GM23248 (cell line): ENCODE measurements at regions not wholly inside any gene's neighbourhood (a gene's known extent, or its start where the extent isn't known, plus 50 kb on each side); places are given as distances from the start of the nearest gene placed in this dataset.
A peak's percentile ranks its signal among the peaks of the same experiment; 100 is the strongest.

Experiments
- DNase-seq: peaks from one replicate; pipeline ENCODE4 v3.0.0-alpha.2; 2015
- H2AFZ ChIP-seq: fragments of 200-600 bp; sonication (generic); 2 replicates; pipeline ENCODE4 v1.6.1; 2016; ENCODE audit warnings: antibody characterized with exemption
- H3F3A ChIP-seq: fragments of 200-600 bp; sonication (generic); 2 replicates; pipeline ENCODE4 v1.6.1; 2016; ENCODE audit warnings: mild to moderate bottlenecking, antibody characterized with exemption, mixed run types; ENCODE audit not compliant: insufficient read depth
- H3K27ac ChIP-seq: fragments of 200-600 bp; sonication (generic); 2 replicates; pipeline ENCODE4 v1.5.1; 2016; ENCODE audit warnings: mild to moderate bottlenecking
- H3K27me3 ChIP-seq: fragments of 200-600 bp; sonication (generic); replicated peaks from 2 replicates; pipeline ENCODE4 v1.6.1; 2016; ENCODE audit warnings: mild to moderate bottlenecking; ENCODE audit not compliant: insufficient read depth
- H3K36me3 ChIP-seq: fragments of 200-600 bp; sonication (generic); 2 replicates; pipeline ENCODE4 v1.6.1; 2016; ENCODE audit warnings: low read depth, mild to moderate bottlenecking
- H3K4me1 ChIP-seq: fragments of 200-600 bp; sonication (generic); 2 replicates; pipeline ENCODE4 v1.6.1; 2016; ENCODE audit warnings: mild to moderate bottlenecking; ENCODE audit not compliant: insufficient read depth
- H3K4me2 ChIP-seq: fragments of 200-600 bp; sonication (generic); one replicate; pipeline ENCODE4 v1.6.1; 2016; ENCODE audit warnings: mild to moderate bottlenecking; ENCODE audit not compliant: unreplicated experiment
- H3K4me3 ChIP-seq: fragments of 200-600 bp; sonication (generic); 2 replicates; pipeline ENCODE4 v1.5.1; 2016; ENCODE audit warnings: mild to moderate bottlenecking
- H3K79me2 ChIP-seq: fragments of 200-600 bp; sonication (generic); 2 replicates; pipeline ENCODE4 v1.6.1; 2016; ENCODE audit warnings: mild to moderate bottlenecking; ENCODE audit not compliant: insufficient read depth
- H3K9ac ChIP-seq: fragments of 200-600 bp; sonication (generic); 2 replicates; pipeline ENCODE4 v1.6.1; 2016; ENCODE audit warnings: mild to moderate bottlenecking
- H3K9me2 ChIP-seq: fragments of 200-600 bp; sonication (generic); 2 replicates; pipeline ENCODE4 v1.6.1; 2016; ENCODE audit warnings: mixed run types, mild to moderate bottlenecking, moderate library complexity; ENCODE audit not compliant: insufficient read depth
- H3K9me3 ChIP-seq: fragments of 200-600 bp; sonication (generic); one replicate; pipeline ENCODE4 v1.6.1; 2017; ENCODE audit warnings: low read depth
- H4K20me1 ChIP-seq: fragments of 200-600 bp; sonication (generic); 2 replicates; pipeline ENCODE4 v1.6.0; 2016; ENCODE audit not compliant: insufficient read depth
- EZH2 ChIP-seq: fragments of 200-600 bp; sonication (generic); IDR thresholded peaks from 2 replicates; pipeline ENCODE4 v1.6.1; 2018; ENCODE audit warnings: antibody characterized with exemption, mild to moderate bottlenecking; ENCODE audit not compliant: insufficient read depth, poor library complexity, severe bottlenecking
- EZH2phosphoT487 ChIP-seq: fragments of 200-600 bp; sonication (generic); IDR thresholded peaks from 2 replicates; pipeline ENCODE4 v1.6.1; 2018; ENCODE audit warnings: antibody characterized with exemption, moderate library complexity, mild to moderate bottlenecking, low read depth; ENCODE audit not compliant: insufficient read depth
- WGBS, 2 experiments: methylation state at CpG; one replicate each; pipeline ENCODE4 v1.1.6; 2015 to 2017; ENCODE audit warnings: low lambda C conversion rate in 2 of 2, low coverage in 1 of 2; ENCODE audit errors: missing lambda C conversion rate in 2 of 2; 5-methylcytosine and 5-hydroxymethylcytosine counted together
- in situ Hi-C: fragments of 300-500 bp; cut with MboI; formaldehyde crosslinking; loops from 2 replicates; pipeline ENCODE4 v1.15.0; 2020

DNA sequence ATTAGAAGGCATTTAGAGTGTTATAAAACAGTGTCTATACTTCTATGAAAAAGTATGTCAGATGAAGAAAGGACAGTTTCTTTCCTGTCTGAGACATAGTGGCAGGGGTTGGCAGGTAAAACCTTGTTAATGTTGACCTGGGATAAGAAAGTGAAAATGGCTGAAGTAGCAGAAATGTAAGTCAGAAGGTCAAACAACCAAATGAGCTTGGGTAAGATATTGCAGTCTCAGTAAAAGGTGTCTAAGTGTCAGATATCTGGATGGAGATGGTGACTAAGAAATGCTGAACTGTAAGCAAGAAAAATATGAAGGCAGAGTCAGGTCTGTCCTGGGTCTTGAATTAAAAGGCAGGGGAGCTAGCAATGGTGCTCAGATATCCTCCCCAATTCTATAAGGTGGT lies 400.3 kb downstream of the CD109 start:
- DNase-seq, result no peak
- Histone ChIP-seq H3K9ac (no peak overlapping the region), H3K27ac (no peak overlapping the region), H3K4me2 (no peak overlapping the region), H3K79me2 (no peaks in the 10 kb centered on the region), H3K36me3 (no peaks in the 10 kb centered on the region), H3K9me3 (no peaks in the 10 kb centered on the region), H3F3A (0 out of 2 replicates have a peak, but pooled peaks cover 4% of the 10 kb centered on the region), H3K27me3 (no peaks in the 10 kb centered on the region), H3K4me3 (no peak overlapping the region), H4K20me1 (no peaks in the 10 kb centered on the region), H3K9me2 (no peaks in the 10 kb centered on the region), H3K4me1 (peaks cover 8% of the 10 kb centered on the region), H2AFZ (no peak overlapping the region)
- TF ChIP-seq EZH2 (no peak), EZH2phosphoT487 (no peak)
- in situ Hi-C loops, result no loop called here

DNA sequence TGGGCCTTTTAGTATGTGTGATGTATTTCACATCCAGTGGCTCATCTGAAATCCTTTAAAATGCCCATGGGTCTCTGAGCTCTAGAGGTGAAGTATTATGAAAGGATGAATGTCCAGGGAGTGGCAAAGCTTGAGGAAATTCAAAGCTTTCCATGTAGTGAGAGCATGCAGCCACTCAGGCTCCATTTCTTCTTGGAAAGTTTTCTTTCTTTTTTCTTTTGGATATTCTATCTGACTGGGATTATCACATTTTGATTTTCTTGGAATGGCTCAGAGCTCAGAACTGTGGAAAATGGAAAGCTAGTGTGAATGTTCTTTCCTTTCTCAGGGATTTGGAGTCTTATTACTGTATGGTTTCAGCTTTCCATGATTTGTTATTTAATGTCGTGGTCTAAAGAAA lies 397.4 kb downstream of the CD109 start:
- no peaks in the 10 kb centered on the region for H3K9me2 ChIP-seq
- H3K27ac ChIP-seq, result no peak overlapping the region
- no peaks in the 10 kb centered on the region for H3K9me3 ChIP-seq
- H2AFZ ChIP-seq, result 0 out of 2 replicates have a peak overlapping the region, but pooled peaks have one; percentile 5
- H3K27me3 ChIP-seq, result no peaks in the 10 kb centered on the region
- TF ChIP-seq EZH2phosphoT487, result no peak
- TF ChIP-seq EZH2, result no peak
- H4K20me1 ChIP-seq, result no peaks in the 10 kb centered on the region
- H3K9ac ChIP-seq, result no peak overlapping the region
- no peak overlapping the region for H3K4me3 ChIP-seq
- no peak overlapping the region for H3K4me2 ChIP-seq
- no peaks in the 10 kb centered on the region for H3K36me3 ChIP-seq
- 12 to 18% methylated on average over 1 of the region's 1 CpG for WGBS, 2 experiments
- in situ Hi-C loops, result no loop called here
- DNase-seq, result no peak
- H3K79me2 ChIP-seq, result no peaks in the 10 kb centered on the region
- H3K4me1 ChIP-seq, result no peaks in the 10 kb centered on the region
- no peaks in the 10 kb centered on the region for H3F3A ChIP-seq

DNA sequence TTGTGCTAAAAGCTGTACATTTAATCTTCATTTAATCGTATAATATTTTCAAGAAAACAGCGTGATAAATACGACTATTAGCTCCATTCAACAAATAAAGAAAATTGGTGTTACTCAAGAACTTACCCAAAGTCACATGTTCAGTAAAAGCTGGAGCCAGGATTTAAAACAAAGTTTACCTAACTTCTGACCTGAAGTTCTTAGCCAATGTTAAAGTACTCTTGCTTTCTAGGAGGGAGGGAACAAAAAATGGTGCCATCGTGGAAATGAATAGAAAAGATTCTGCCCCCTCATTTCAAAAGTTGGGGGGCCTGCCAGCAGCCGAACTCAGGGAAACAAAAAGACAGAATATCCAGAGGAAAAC lies 395.8 kb downstream of the CD109 start:
- Histone ChIP-seq H2AFZ (peak overlapping the region; percentile 66), H3K27ac (no peak overlapping the region), H3K9ac (no peak overlapping the region), H3K4me3 (no peak overlapping the region), H3K4me2 (peak overlapping the region; percentile 33), H4K20me1 (no peaks in the 10 kb centered on the region), H3K79me2 (no peaks in the 10 kb centered on the region), H3F3A (no peaks in the 10 kb centered on the region), H3K27me3 (no peaks in the 10 kb centered on the region), H3K9me2 (no peaks in the 10 kb centered on the region), H3K4me1 (no peaks in the 10 kb centered on the region), H3K36me3 (no peaks in the 10 kb centered on the region), H3K9me3 (no peaks in the 10 kb centered on the region)
- in situ Hi-C loops, result no loop called here
- no peak for DNase-seq
- WGBS, 2 experiments, result 51 to 56% methylated on average over 5 of the region's 5 CpGs
- TF ChIP-seq EZH2phosphoT487 (no peak), EZH2 (no peak)

DNA sequence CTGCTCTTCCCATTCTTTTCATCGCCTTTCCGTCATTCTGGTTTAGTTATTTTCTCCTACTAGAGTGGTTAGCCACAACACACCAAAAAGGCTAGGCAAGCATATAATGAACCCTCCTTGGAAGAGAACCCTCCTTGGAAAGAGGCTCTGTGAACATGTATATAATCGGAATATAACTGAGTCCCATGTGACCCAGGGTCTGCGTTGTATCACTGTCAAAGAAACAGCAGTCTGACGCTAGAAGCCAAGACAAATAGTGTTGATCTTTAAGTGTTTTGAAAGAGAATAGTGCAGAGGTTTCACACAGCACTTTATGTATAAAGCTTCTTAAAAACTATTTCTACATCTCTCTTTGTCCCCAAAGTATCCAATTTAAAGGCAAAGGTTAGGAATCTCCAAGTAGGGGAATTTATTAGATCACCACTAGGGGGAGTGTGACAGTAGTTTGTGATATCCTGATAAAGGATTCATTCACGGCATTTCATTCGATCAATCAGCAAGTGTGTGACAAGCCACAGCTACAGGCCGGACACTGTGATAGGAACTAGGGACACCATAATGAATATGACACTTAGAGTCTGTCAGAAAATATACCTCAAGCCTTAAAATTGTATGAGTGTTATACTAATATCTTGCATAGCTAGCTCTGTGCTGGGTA lies 395.3 kb downstream of the CD109 start:
- Histone ChIP-seq H3K36me3 (no peaks in the 10 kb centered on the region), H4K20me1 (no peaks in the 10 kb centered on the region), H3K9me2 (no peaks in the 10 kb centered on the region), H3K4me1 (no peaks in the 10 kb centered on the region), H3K27ac (no peak overlapping the region), H3F3A (no peaks in the 10 kb centered on the region), H3K79me2 (no peaks in the 10 kb centered on the region), H2AFZ (peak overlapping the region; percentile 66), H3K9me3 (no peaks in the 10 kb centered on the region), H3K27me3 (no peaks in the 10 kb centered on the region), H3K4me3 (no peak overlapping the region), H3K4me2 (peak overlapping the region; percentile 33), H3K9ac (no peak overlapping the region)
- peak; percentile 67 for DNase-seq
- in situ Hi-C loops, result no loop called here
- 61 to 63% methylated on average over 8 of the region's 8 CpGs for WGBS, 2 experiments
- TF ChIP-seq EZH2, result no peak
- no peak for TF ChIP-seq EZH2phosphoT487

DNA sequence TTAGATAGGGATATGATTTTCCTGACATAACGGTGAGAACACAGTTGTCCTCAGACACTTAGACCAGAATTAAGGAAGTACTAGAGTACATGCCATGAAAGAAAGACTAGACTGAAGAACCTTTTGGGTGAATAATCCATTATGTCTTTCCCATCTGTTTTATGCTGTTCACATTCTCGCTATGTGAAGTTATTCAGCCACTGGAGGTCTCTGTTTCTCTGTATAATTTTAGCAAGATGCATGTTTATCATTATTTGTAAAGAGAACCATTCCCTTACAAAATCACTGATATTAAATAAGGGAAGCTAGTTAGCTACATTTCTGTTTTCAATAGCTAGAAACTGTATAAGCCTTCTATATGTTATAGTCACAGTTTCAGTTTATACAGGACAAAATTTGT lies 391.9 kb downstream of the CD109 start:
- H2AFZ ChIP-seq, result no peak overlapping the region
- no peaks in the 10 kb centered on the region for H3K9me2 ChIP-seq
- H3K79me2 ChIP-seq, result no peaks in the 10 kb centered on the region
- no peaks in the 10 kb centered on the region for H3K36me3 ChIP-seq
- 16 to 27% methylated on average over 2 of the region's 2 CpGs for WGBS, 2 experiments
- no peaks in the 10 kb centered on the region for H3K27me3 ChIP-seq
- no peaks in the 10 kb centered on the region for H4K20me1 ChIP-seq
- H3K27ac ChIP-seq, result no peak overlapping the region
- in situ Hi-C loops, result loop anchor here (10.0 kb wide), 1 partner anchor 1127 kb away; no protein-coding TSS in a partner anchor
- H3F3A ChIP-seq, result no peaks in the 10 kb centered on the region
- H3K4me2 ChIP-seq, result no peak overlapping the region
- no peak overlapping the region for H3K9ac ChIP-seq
- no peaks in the 10 kb centered on the region for H3K9me3 ChIP-seq
- DNase-seq, result peak; percentile 73
- TF ChIP-seq EZH2 (no peak), EZH2phosphoT487 (no peak)
- no peak overlapping the region for H3K4me3 ChIP-seq
- no peaks in the 10 kb centered on the region for H3K4me1 ChIP-seq
